ENCODE measurements at regions not wholly inside any gene's neighbourhood (a gene's known extent, or its start where the extent isn't known, plus 50 kb on each side); places are given as distances from the start of the nearest gene placed in this dataset.

- TF ChIP-seq CTCF (IDR thresholded peaks at IDR 0.05; ENCODE audit: insufficient read depth, low read length, poor library complexity, severe bottlenecking) (no peak), EZH2phosphoT487 (conservative IDR thresholded peaks at IDR 0.05; ENCODE audit: low read length) (no peak)
These were observed 160.8 kb downstream of the FTCDNL1 start for GRCh38 chr2:199690225-199690624.

All from SU-DHL-6 (cell line).